LNCAP (cell line): ENCODE measurements at regions not wholly inside any gene's neighbourhood (a gene's known extent, or its start where the extent isn't known, plus 50 kb on each side); places are given as distances from the start of the nearest gene placed in this dataset.
A peak's percentile ranks its signal among the peaks of the same experiment; 100 is the strongest.

ENCODE experiments used
- CTCF ChIP-seq: fragments of 450-650 bp; IDR thresholded peaks from 2 replicates; pipeline ENCODE4 v1.5.1; 2017; ENCODE audit warnings: mild to moderate bottlenecking

GRCh38 chrX:35680940-35681346 lies 117.2 kb upstream of the MAGEB16 start:
- TF ChIP-seq CTCF = no peak

GRCh38 chrX:35682476-35682875 lies 115.7 kb upstream of the MAGEB16 start:
- no peak for TF ChIP-seq CTCF

GRCh38 chrX:35696760-35697234 lies 101.3 kb upstream of the MAGEB16 start:
- no peak for TF ChIP-seq CTCF

- no peak for TF ChIP-seq CTCF
These were observed 98.5 kb upstream of the MAGEB16 start for GRCh38 chrX:35699642-35700041.

GRCh38 chrX:35700121-35700520 lies 98.0 kb upstream of the MAGEB16 start:
- TF ChIP-seq CTCF = no peak

- TF ChIP-seq CTCF = no peak
These were observed 86.9 kb upstream of the MAGEB16 start for GRCh38 chrX:35711281-35711680.

GRCh38 chrX:35722128-35722527 lies 76.0 kb upstream of the MAGEB16 start:
- TF ChIP-seq CTCF = no peak

- TF ChIP-seq CTCF = peak; percentile 38
These were observed 72.0 kb upstream of the MAGEB16 start for GRCh38 chrX:35726176-35726575.
